K562 (cell line): ENCODE measurements at regions not wholly inside any gene's neighbourhood (a gene's known extent, or its start where the extent isn't known, plus 50 kb on each side); places are given as distances from the start of the nearest gene placed in this dataset.

Source experiments
- ATAC-seq: fragments of 200-7000 bp; cut with Tn5 transposase; 3 replicates; pipeline ENCODE4 v1.9.1; 2020; ENCODE audit warnings: moderate library complexity
- BruUV-seq: library from RNA; stranded (reverse); fragments of 400-500 nt; replicated peaks from 2 replicates; lab custom pipeline; 2021; lab: Mats Ljungman, UMichigan
- CTCF ChIA-PET: fragments of 300-600 bp; formaldehyde crosslinking; extraction: SDS; loops from one replicate; lab custom pipeline; 2021; ENCODE audit warnings: low intra/inter-chr PET ratio; lab: Yijun Ruan, JAX
- POLR2A ChIA-PET: fragments of 300-600, 350-650 bp; sonication (Branson Sonifier 250); formaldehyde crosslinking; extraction: SDS; loops from one replicate; lab custom pipeline; 2021; ENCODE audit warnings: antibody characterized with exemption, inconsistent platforms; lab: Yijun Ruan, JAX
- DNase-seq, 4 experiments: peaks; one replicate each; pipeline versions ENCODE4 v3.0.0 to v3.0.0-alpha.2; 2011 to 2018; ENCODE audit warnings: low spot score in 3 of 4, mixed read lengths in 3 of 4; ENCODE audit errors: extremely low read depth in 1 of 4
- FAIRE-seq: peaks from 2 replicates; lab custom pipeline; 2011; peaks lifted over from hg19 to GRCh38; lab: Jason Lieb, UNC
- H2AFZ ChIP-seq: 2 replicates; pipeline ENCODE4 v1.6.0; 2011; ENCODE audit warnings: low read depth, low read length, control low read depth, inconsistent platforms
- H3K27ac ChIP-seq: fragments of 200-600 bp; 3 replicates; pipeline ENCODE4 v1.8.0; 2011; ENCODE audit warnings: low read depth, mild to moderate bottlenecking, control low read depth, inconsistent platforms, low read length, moderate library complexity, mixed read lengths; ENCODE audit errors: extremely low read depth
- H3K27me3 ChIP-seq, 2 experiments: fragments of 300-600 bp in 1 of 2; 2 replicates in 1 of 2; 3 replicates in 1 of 2; pipeline versions ENCODE4 v1.6.0 to v1.8.0; 2011; ENCODE audit warnings: inconsistent platforms in 2 of 2, low read length in 2 of 2, mild to moderate bottlenecking in 1 of 2, mixed read lengths in 1 of 2, moderate library complexity in 1 of 2; ENCODE audit not compliant: control insufficient read depth in 2 of 2, insufficient read depth in 2 of 2
- H3K36me3 ChIP-seq: fragments of 300-600 bp; 3 replicates; pipeline ENCODE4 v1.8.0; 2011; ENCODE audit warnings: mild to moderate bottlenecking, low read length, inconsistent platforms; ENCODE audit not compliant: control insufficient read depth, insufficient read depth
- H3K4me1 ChIP-seq, 2 experiments: fragments of 200-600 bp in 1 of 2; replicated peaks in 1 of 2; 2 replicates in 1 of 2; 3 replicates in 1 of 2; pipeline versions ENCODE4 v1.5.1 to v1.8.0; 2011; ENCODE audit warnings: inconsistent platforms in 2 of 2, low read length in 2 of 2, mild to moderate bottlenecking in 1 of 2, mixed read lengths in 1 of 2, moderate library complexity in 1 of 2; ENCODE audit not compliant: control insufficient read depth in 2 of 2, insufficient read depth in 2 of 2
- H3K4me2 ChIP-seq: 2 replicates; pipeline ENCODE4 v1.6.1; 2011; ENCODE audit warnings: low read length, control low read depth, inconsistent platforms, mixed read lengths; ENCODE audit not compliant: insufficient read depth
- H3K4me3 ChIP-seq: fragments of 200-600 bp; sonication (generic), shearing (Covaris generic); 2 replicates; pipeline ENCODE4 v1.5.1; 2016; ENCODE audit warnings: control low read depth, inconsistent platforms
- H3K79me2 ChIP-seq: fragments of 200-600 bp; 3 replicates; pipeline ENCODE4 v1.8.0; 2011; ENCODE audit warnings: low read length, inconsistent platforms; ENCODE audit not compliant: control insufficient read depth, insufficient read depth
- H3K9ac ChIP-seq, 2 experiments: 2 replicates each; pipeline versions ENCODE4 v1.6.0 to v1.6.1; 2011; ENCODE audit warnings: low read depth in 2 of 2, low read length in 2 of 2, control low read depth in 1 of 2, inconsistent platforms in 1 of 2, mild to moderate bottlenecking in 1 of 2, mixed read lengths in 1 of 2; ENCODE audit not compliant: insufficient read depth in 1 of 2
- H3K9me1 ChIP-seq: one replicate; pipeline ENCODE4 v1.6.0; 2011; ENCODE audit warnings: inconsistent platforms, mild to moderate bottlenecking, low read length, moderate library complexity; ENCODE audit not compliant: control insufficient read depth, insufficient read depth
- H3K9me3 ChIP-seq: replicated peaks from 2 replicates; pipeline ENCODE4 v1.5.1; 2011; ENCODE audit warnings: low read depth, low read length, inconsistent platforms; ENCODE audit not compliant: control insufficient read depth, insufficient read depth
- H4K20me1 ChIP-seq: replicated peaks from 2 replicates; pipeline ENCODE4 v1.6.1; 2011; ENCODE audit warnings: low read length, inconsistent platforms, mixed read lengths; ENCODE audit not compliant: control insufficient read depth, insufficient read depth
- BCL6 ChIP-seq: fragments of 250-450 bp; sonication (Bioruptor Pico); IDR thresholded peaks from 2 replicates; pipeline ENCODE4 v1.4.0; 2020
- DLX4 ChIP-seq: fragments of 250-450 bp; sonication (Bioruptor Pico); IDR thresholded peaks from 2 replicates; pipeline ENCODE4 v1.6.1; 2021; ENCODE audit warnings: mild to moderate bottlenecking
- MXI1 ChIP-seq: IDR thresholded peaks from 2 replicates; pipeline ENCODE4 v1.6.1; 2011; ENCODE audit warnings: low read depth, mild to moderate bottlenecking, improper control_type of control experiment, low read length
- NR3C1 ChIP-seq: sonication (generic); formaldehyde crosslinking; IDR thresholded peaks from 2 replicates; pipeline ENCODE4 v1.8.1; 2022; ENCODE audit warnings: missing genetic modification reagents
- RAD51 ChIP-seq: fragments of 450-650 bp; IDR thresholded peaks from 2 replicates; pipeline ENCODE4 v1.7.1; 2016; ENCODE audit warnings: low read depth, mild to moderate bottlenecking, borderline replicate concordance
- RB1 ChIP-seq: fragments of 450-650 bp; IDR thresholded peaks from 2 replicates; pipeline ENCODE4 v1.6.1; 2017; ENCODE audit warnings: low read depth, mild to moderate bottlenecking
- RBM22 ChIP-seq: fragments of 200-400 bp; formaldehyde crosslinking; IDR thresholded peaks from 2 replicates; pipeline ENCODE4 v1.6.1; 2018; ENCODE audit warnings: low read length, low read depth; ENCODE audit not compliant: poor library complexity, severe bottlenecking
- TEAD1 ChIP-seq, 2 experiments: fragments of 450-650 bp in 1 of 2; sonication (generic) in 1 of 2; formaldehyde crosslinking; IDR thresholded peaks; 2 replicates each; pipeline versions ENCODE4 v1.4.0 to v1.8.0; 2020 to 2022; ENCODE audit warnings: mild to moderate bottlenecking in 2 of 2, missing genetic modification reagents in 1 of 2
- U2AF2 ChIP-seq: fragments of 200-400 bp; formaldehyde crosslinking; optimal IDR thresholded peaks from 2 replicates; pipeline ENCODE3; 2017; ENCODE audit warnings: low read depth, mild to moderate bottlenecking, low read length
- ZFP30 ChIP-seq: fragments of 250-450 bp; sonication (Bioruptor Pico); IDR thresholded peaks from 2 replicates; pipeline ENCODE4 v1.8.0; 2022; ENCODE audit warnings: moderate library complexity, mild to moderate bottlenecking, inconsistent platforms, borderline replicate concordance
- ZNF583 ChIP-seq: fragments of 250-450 bp; sonication (Bioruptor Pico); IDR thresholded peaks from 2 replicates; pipeline ENCODE4 v1.4.0; 2020
- WGBS: fragments of 100-300 bp; shearing (Covaris generic); methylation state at CpG from one replicate; pipeline ENCODE4 v1.1.6; 2016; ENCODE audit warnings: low coverage, mixed read lengths; ENCODE audit not compliant: insufficient coverage; ENCODE audit errors: missing lambda C conversion rate; 5-methylcytosine and 5-hydroxymethylcytosine counted together
- in situ Hi-C: fragments of 300-500 bp; cut with MboI; formaldehyde crosslinking; loops from 4 replicates; pipeline ENCODE4 v1.15.0; 2018; ENCODE audit warnings: inconsistent platforms, mixed read lengths
- intact Hi-C: fragments of 100-400 bp; cut with micrococcal nuclease; formaldehyde crosslinking; loops from 2 replicates; pipeline ENCODE4 v1.14.2; 2022
- TF ChIP-seq, protein P1 (sequence below): fragments of 250-450 bp; sonication (Bioruptor Pico); IDR thresholded peaks from 2 replicates; pipeline ENCODE4 v1.5.0; 2020; ENCODE audit warnings: mild to moderate bottlenecking, borderline replicate concordance

GRCh38 chr2:240303896-240304745 is 131.3 kb upstream of the GPC1 start:
- no TSS peak for BruUV-seq
- no peak for DNase-seq
- no peaks in the 10 kb centered on the region for H3K36me3 ChIP-seq
- H3K4me2 ChIP-seq, result no peak overlapping the region
- H3K9me1 ChIP-seq, result no peaks in the 10 kb centered on the region
- no peak for TF ChIP-seq ZNF583 (CRISPR knock-in tag)
- TF ChIP-seq, protein P1, sequence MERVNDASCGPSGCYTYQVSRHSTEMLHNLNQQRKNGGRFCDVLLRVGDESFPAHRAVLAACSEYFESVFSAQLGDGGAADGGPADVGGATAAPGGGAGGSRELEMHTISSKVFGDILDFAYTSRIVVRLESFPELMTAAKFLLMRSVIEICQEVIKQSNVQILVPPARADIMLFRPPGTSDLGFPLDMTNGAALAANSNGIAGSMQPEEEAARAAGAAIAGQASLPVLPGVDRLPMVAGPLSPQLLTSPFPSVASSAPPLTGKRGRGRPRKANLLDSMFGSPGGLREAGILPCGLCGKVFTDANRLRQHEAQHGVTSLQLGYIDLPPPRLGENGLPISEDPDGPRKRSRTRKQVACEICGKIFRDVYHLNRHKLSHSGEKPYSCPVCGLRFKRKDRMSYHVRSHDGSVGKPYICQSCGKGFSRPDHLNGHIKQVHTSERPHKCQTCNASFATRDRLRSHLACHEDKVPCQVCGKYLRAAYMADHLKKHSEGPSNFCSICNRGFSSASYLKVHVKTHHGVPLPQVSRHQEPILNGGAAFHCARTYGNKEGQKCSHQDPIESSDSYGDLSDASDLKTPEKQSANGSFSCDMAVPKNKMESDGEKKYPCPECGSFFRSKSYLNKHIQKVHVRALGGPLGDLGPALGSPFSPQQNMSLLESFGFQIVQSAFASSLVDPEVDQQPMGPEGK (CRISPR knock-in tag), result no peak
- no peak for TF ChIP-seq NR3C1 (CRISPR knock-in tag)
- no peak for TF ChIP-seq U2AF2
- TF ChIP-seq MXI1, result no peak
- TF ChIP-seq DLX4 (CRISPR knock-in tag), result no peak
- TF ChIP-seq RBM22, result no peak
- TF ChIP-seq TEAD1 (CRISPR knock-in tag; IDR thresholded peaks at IDR 0.05), result no peak
- no peak for TF ChIP-seq RAD51
- no peak for TF ChIP-seq RB1
- no peak for TF ChIP-seq BCL6
- no peak for TF ChIP-seq ZFP30
- no peak for ATAC-seq
- H3K9me3 ChIP-seq, result no peaks in the 10 kb centered on the region
- peaks cover 0 to 55% of the 10 kb centered on the region in 2 experiments; a peak in 3 of 5 replicates for H3K27me3 ChIP-seq
- no peak for FAIRE-seq
- no peaks in the 10 kb centered on the region for H3K79me2 ChIP-seq
- ChIA-PET CTCF (no interaction called here), POLR2A (interaction anchor here (0.6 to 1.3 kb wide), 3 partner anchors 10 to 246 kb away, joined by 3 to 4 read pairs (median 3); no protein-coding TSS in a partner anchor)
- WGBS, result 0% methylated on average over 24 of the region's 25 CpGs
- no peak overlapping the region for H3K27ac ChIP-seq
- H4K20me1 ChIP-seq, result no peaks in the 10 kb centered on the region
- H3K4me3 ChIP-seq, result no peak overlapping the region
- intact Hi-C loops (no loop called here), in situ Hi-C loops (no loop called here)
- H2AFZ ChIP-seq, result no peak overlapping the region
- H3K4me1 ChIP-seq, result no peaks in the 10 kb centered on the region
- no peak overlapping the region for H3K9ac ChIP-seq
